Hepatocyte (in vitro differentiated cells): ENCODE measurements at regions not wholly inside any gene's neighbourhood (a gene's known extent, or its start where the extent isn't known, plus 50 kb on each side); places are given as distances from the start of the nearest gene placed in this dataset.

ENCODE experiments used
- DNase-seq: peaks from one replicate; pipeline ENCODE4 v3.0.0-alpha.2; 2016; ENCODE audit warnings: low spot score
- H2AFZ ChIP-seq: fragments of 200-600 bp; sonication (generic); 2 replicates; pipeline ENCODE4 v1.6.0; 2016; ENCODE audit warnings: antibody characterized with exemption, mild to moderate bottlenecking
- H3K27ac ChIP-seq: fragments of 200-600 bp; sonication (generic); 2 replicates; pipeline ENCODE4 v1.5.1; 2016; ENCODE audit warnings: mild to moderate bottlenecking
- H3K27me3 ChIP-seq: fragments of 200-600 bp; sonication (generic); 2 replicates; pipeline ENCODE4 v1.6.1; 2016
- H3K36me3 ChIP-seq: fragments of 200-600 bp; sonication (generic); replicated peaks from 2 replicates; pipeline ENCODE4 v1.5.1; 2016; ENCODE audit warnings: low read depth; ENCODE audit not compliant: insufficient read depth
- H3K4me1 ChIP-seq: fragments of 200-600 bp; sonication (generic); 2 replicates; pipeline ENCODE4 v1.5.1; 2016; ENCODE audit warnings: mild to moderate bottlenecking, moderate library complexity; ENCODE audit not compliant: insufficient read depth
- H3K4me2 ChIP-seq: fragments of 200-600 bp; sonication (generic); 2 replicates; pipeline ENCODE4 v1.6.0; 2016
- H3K4me3 ChIP-seq: fragments of 200-600 bp; sonication (generic); 2 replicates; pipeline ENCODE4 v1.5.1; 2016; ENCODE audit warnings: mild to moderate bottlenecking
- H3K79me2 ChIP-seq: fragments of 200-600 bp; sonication (generic); 2 replicates; pipeline ENCODE4 v1.6.0; 2017; ENCODE audit warnings: mild to moderate bottlenecking
- H3K9me2 ChIP-seq: fragments of 200-600 bp; sonication (generic); replicated peaks from 2 replicates; pipeline ENCODE4 v1.6.0; 2017; ENCODE audit warnings: mild to moderate bottlenecking; ENCODE audit not compliant: insufficient read depth
- H3K9me3 ChIP-seq: fragments of 200-600 bp; sonication (generic); 2 replicates; pipeline ENCODE4 v1.5.1; 2016; ENCODE audit warnings: low read depth, mild to moderate bottlenecking
- H4K20me1 ChIP-seq: fragments of 200-600 bp; sonication (generic); 2 replicates; pipeline ENCODE4 v1.6.0; 2016; ENCODE audit warnings: mild to moderate bottlenecking; ENCODE audit not compliant: insufficient read depth, poor library complexity, severe bottlenecking
- CTCF ChIP-seq: fragments of 200-600 bp; sonication (generic); IDR thresholded peaks from 2 replicates; pipeline ENCODE4 v1.5.1; 2016; ENCODE audit warnings: antibody characterized with exemption, mild to moderate bottlenecking; ENCODE audit not compliant: poor library complexity
- EZH2 ChIP-seq: fragments of 200-600 bp; sonication (generic); IDR thresholded peaks from 2 replicates; pipeline ENCODE4 v1.6.1; 2016; ENCODE audit warnings: antibody characterized with exemption, mild to moderate bottlenecking, borderline replicate concordance
- EZH2phosphoT487 ChIP-seq: fragments of 200-600 bp; sonication (generic); IDR thresholded peaks from one replicate; pipeline ENCODE4 v1.6.1; 2018; ENCODE audit warnings: antibody characterized with exemption, mild to moderate bottlenecking, low read depth, moderate library complexity; ENCODE audit not compliant: unreplicated experiment, severe bottlenecking
- WGBS: methylation state at CpG from one replicate; pipeline ENCODE4 v1.1.6; 2016; ENCODE audit warnings: low lambda C conversion rate; ENCODE audit errors: missing lambda C conversion rate; 5-methylcytosine and 5-hydroxymethylcytosine counted together

- WGBS: 57% methylated on average over 6 of the region's 6 CpGs
- Histone ChIP-seq H2AFZ (no peak overlapping the region), H3K27me3 (no peaks in the 10 kb centered on the region), H3K27ac (no peak overlapping the region), H3K9me3 (no peaks in the 10 kb centered on the region), H3K4me1 (no peaks in the 10 kb centered on the region), H3K4me3 (no peak overlapping the region), H3K79me2 (no peaks in the 10 kb centered on the region), H3K9me2 (no peaks in the 10 kb centered on the region), H3K4me2 (no peak overlapping the region), H3K36me3 (no peaks in the 10 kb centered on the region), H4K20me1 (no peaks in the 10 kb centered on the region)
- no peak for DNase-seq
- no peak for TF ChIP-seq EZH2
- no peak for TF ChIP-seq EZH2phosphoT487
Observed at GRCh38 chr3:187920913-187921312, 175.6 kb upstream of the BCL6 start.

- Histone ChIP-seq H3K27ac (no peak overlapping the region), H3K4me1 (no peaks in the 10 kb centered on the region), H3K9me3 (no peaks in the 10 kb centered on the region), H2AFZ (no peak overlapping the region), H3K36me3 (no peaks in the 10 kb centered on the region), H3K4me2 (no peak overlapping the region), H3K79me2 (no peaks in the 10 kb centered on the region), H3K27me3 (no peaks in the 10 kb centered on the region), H3K4me3 (no peak overlapping the region), H3K9me2 (no peaks in the 10 kb centered on the region), H4K20me1 (no peaks in the 10 kb centered on the region)
- no peak for DNase-seq
- WGBS: 69% methylated on average over 4 of the region's 4 CpGs
- TF ChIP-seq CTCF (no peak), EZH2 (no peak), EZH2phosphoT487 (no peak)
Observed at GRCh38 chr3:187921391-187922074, 176.3 kb upstream of the BCL6 start.

- Histone ChIP-seq H3K9me2 (no peaks in the 10 kb centered on the region), H3K4me2 (no peak overlapping the region), H2AFZ (no peak overlapping the region), H3K27ac (no peak overlapping the region), H4K20me1 (no peaks in the 10 kb centered on the region), H3K27me3 (no peaks in the 10 kb centered on the region), H3K36me3 (no peaks in the 10 kb centered on the region), H3K4me1 (no peaks in the 10 kb centered on the region), H3K4me3 (no peak overlapping the region), H3K79me2 (no peaks in the 10 kb centered on the region), H3K9me3 (no peaks in the 10 kb centered on the region)
- DNase-seq: no peak
- no peak for TF ChIP-seq CTCF
- no peak for TF ChIP-seq EZH2phosphoT487
- TF ChIP-seq EZH2: no peak
- 87% methylated on average over 3 of the region's 3 CpGs for WGBS
Observed at GRCh38 chr3:187922704-187923416, 177.6 kb upstream of the BCL6 start.

- Histone ChIP-seq H3K4me3 (no peak overlapping the region), H3K27ac (no peak overlapping the region), H4K20me1 (no peaks in the 10 kb centered on the region), H2AFZ (no peak overlapping the region), H3K79me2 (no peaks in the 10 kb centered on the region), H3K9me3 (no peaks in the 10 kb centered on the region), H3K4me1 (no peaks in the 10 kb centered on the region), H3K9me2 (no peaks in the 10 kb centered on the region), H3K4me2 (no peak overlapping the region), H3K36me3 (no peaks in the 10 kb centered on the region), H3K27me3 (no peaks in the 10 kb centered on the region)
- DNase-seq: no peak
- TF ChIP-seq EZH2: no peak
- TF ChIP-seq EZH2phosphoT487: no peak
- no peak for TF ChIP-seq CTCF
Observed at GRCh38 chr3:187924651-187925050, 179.4 kb upstream of the BCL6 start.
